Bronchial epithelial cell (primary cell): ENCODE measurements at regions not wholly inside any gene's neighbourhood (a gene's known extent, or its start where the extent isn't known, plus 50 kb on each side); places are given as distances from the start of the nearest gene placed in this dataset.

ENCODE experiments used
- DNase-seq: peaks from one replicate; pipeline ENCODE4 v3.0.0-alpha.2; 2010; ENCODE audit warnings: low read depth
- FAIRE-seq: peaks from 2 replicates; lab custom pipeline; 2011; peaks lifted over from hg19 to GRCh38; lab: Jason Lieb, UNC
- H3K27me3 ChIP-seq: 2 replicates; pipeline ENCODE4 v1.5.1; 2011; ENCODE audit warnings: low read length; ENCODE audit not compliant: control insufficient read depth, insufficient read depth
- H3K36me3 ChIP-seq: 2 replicates; pipeline ENCODE4 v1.5.1; 2011; ENCODE audit warnings: low read length; ENCODE audit not compliant: control insufficient read depth, insufficient read depth
- H3K4me3 ChIP-seq: 2 replicates; pipeline ENCODE4 v1.5.1; 2011; ENCODE audit warnings: mild to moderate bottlenecking, low read depth, low read length, control low read depth
- CTCF ChIP-seq: IDR thresholded peaks from 2 replicates; pipeline ENCODE4 v1.5.1; 2011; ENCODE audit warnings: mild to moderate bottlenecking, moderate library complexity, low read length, control low read depth, inconsistent platforms; ENCODE audit not compliant: insufficient read depth, severe bottlenecking

GRCh38 chr3:152155246-152156020 is 113.3 kb upstream of the MBNL1 start:
- TF ChIP-seq CTCF, result no peak
- no peaks in the 10 kb centered on the region for H3K27me3 ChIP-seq
- no peak overlapping the region for H3K4me3 ChIP-seq
- FAIRE-seq (no peak), DNase-seq (no peak)
- H3K36me3 ChIP-seq, result no peaks in the 10 kb centered on the region

GRCh38 chr3:152156880-152157279 is 111.8 kb upstream of the MBNL1 start:
- FAIRE-seq (no peak), DNase-seq (no peak)
- no peak for TF ChIP-seq CTCF
- Histone ChIP-seq H3K27me3 (no peaks in the 10 kb centered on the region), H3K4me3 (no peak overlapping the region), H3K36me3 (no peaks in the 10 kb centered on the region)

GRCh38 chr3:152157337-152157736 is 111.4 kb upstream of the MBNL1 start:
- no peak for FAIRE-seq
- no peaks in the 10 kb centered on the region for H3K27me3 ChIP-seq
- DNase-seq, result no peak
- H3K36me3 ChIP-seq, result no peaks in the 10 kb centered on the region
- no peak overlapping the region for H3K4me3 ChIP-seq
- no peak for TF ChIP-seq CTCF

GRCh38 chr3:152159328-152159727 is 109.4 kb upstream of the MBNL1 start:
- Histone ChIP-seq H3K36me3 (no peaks in the 10 kb centered on the region), H3K27me3 (no peaks in the 10 kb centered on the region), H3K4me3 (no peak overlapping the region)
- peak; percentile 83 for DNase-seq
- no peak for FAIRE-seq
- TF ChIP-seq CTCF, result no peak

- TF ChIP-seq CTCF, result no peak
- FAIRE-seq, result no peak
- H3K36me3 ChIP-seq, result no peaks in the 10 kb centered on the region
Measured at GRCh38 chr3:152160350-152161011, 108.2 kb upstream of the MBNL1 start.

More at GRCh38 chr3:152160350-152161011, 108.2 kb upstream of the MBNL1 start:
- no peak for DNase-seq
- Histone ChIP-seq H3K4me3 (no peak overlapping the region), H3K27me3 (no peaks in the 10 kb centered on the region)
